Stromal cell of bone marrow (primary cell): ENCODE measurements at regions not wholly inside any gene's neighbourhood (a gene's known extent, or its start where the extent isn't known, plus 50 kb on each side); places are given as distances from the start of the nearest gene placed in this dataset.

ENCODE experiments used
- DNase-seq: peaks from one replicate; pipeline ENCODE4 v3.0.0-alpha.2; 2012; ENCODE audit warnings: low read depth

DNA sequence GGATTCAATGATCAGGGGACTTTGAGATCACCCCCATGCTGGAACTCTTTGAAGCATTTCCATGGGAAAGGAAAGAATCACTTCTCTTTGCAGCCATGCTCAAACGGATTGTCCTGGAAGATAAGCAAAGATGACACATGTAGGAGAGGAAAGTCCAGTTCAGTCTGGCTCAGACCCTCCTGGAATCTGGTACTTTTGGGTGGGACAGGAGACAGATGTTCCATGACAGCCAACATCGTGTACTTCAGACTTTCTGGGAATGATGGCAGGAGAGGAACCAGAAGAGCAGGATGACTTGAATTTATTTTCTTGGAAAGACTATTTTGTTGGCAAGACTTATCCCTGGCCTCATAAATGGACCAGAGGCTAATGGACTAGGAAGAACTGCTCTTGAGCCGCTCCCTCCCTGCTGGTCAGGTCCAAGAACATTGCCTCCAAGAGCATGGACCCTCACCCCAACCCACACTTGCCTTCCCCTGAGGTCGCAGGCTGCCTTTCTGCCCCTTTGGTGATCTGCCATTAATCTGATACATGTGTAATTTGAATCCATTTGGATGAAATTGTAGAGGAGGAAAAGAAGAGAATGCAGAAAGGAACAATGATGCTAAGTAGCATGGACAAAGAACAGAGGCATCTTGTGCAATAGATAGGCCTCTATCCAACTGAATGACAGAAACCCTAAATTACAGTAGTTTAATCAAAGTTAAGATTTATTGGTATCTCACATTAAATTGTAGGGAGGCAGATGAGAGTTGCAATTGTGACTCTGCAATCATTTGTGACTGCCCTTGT lies 201.0 kb downstream of the SNX19 start:
- no peak for DNase-seq

DNA sequence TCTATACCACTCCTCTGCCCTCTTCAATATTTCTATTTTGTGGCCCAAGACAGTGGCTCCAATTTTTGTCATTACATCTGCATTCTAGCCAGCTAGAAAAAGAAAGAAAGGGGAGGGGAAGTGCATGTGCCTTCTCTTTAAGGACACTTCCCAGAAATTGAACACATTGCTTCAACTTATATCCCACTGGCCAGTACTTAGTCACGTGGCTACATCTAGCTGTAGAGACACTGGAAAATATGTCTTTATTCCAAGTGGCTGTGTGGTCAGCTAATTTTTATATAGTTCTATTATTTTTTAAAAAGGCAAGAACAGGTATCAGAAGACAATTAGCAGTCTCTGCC lies 200.4 kb downstream of the SNX19 start:
- no peak for DNase-seq

DNA sequence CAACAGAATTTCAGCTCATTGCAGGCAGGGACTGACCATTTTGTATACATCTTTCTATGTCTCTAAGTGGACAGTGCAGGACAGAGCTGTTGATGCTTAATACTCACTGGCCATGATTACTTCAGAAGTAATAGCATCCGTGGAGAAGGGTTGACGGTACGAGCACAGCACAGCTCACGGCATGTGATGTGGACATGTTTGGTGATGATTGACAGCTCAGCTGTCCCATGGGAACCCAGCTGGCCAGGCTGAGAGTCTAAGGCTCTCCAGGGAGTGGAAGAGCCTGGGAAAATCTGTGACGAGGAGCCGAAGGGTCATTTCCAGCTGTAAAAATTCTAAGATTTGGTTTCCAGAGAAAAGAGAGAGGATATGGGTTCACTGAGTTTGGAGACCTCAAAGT lies 198.2 kb downstream of the SNX19 start:
- DNase-seq = no peak

DNA sequence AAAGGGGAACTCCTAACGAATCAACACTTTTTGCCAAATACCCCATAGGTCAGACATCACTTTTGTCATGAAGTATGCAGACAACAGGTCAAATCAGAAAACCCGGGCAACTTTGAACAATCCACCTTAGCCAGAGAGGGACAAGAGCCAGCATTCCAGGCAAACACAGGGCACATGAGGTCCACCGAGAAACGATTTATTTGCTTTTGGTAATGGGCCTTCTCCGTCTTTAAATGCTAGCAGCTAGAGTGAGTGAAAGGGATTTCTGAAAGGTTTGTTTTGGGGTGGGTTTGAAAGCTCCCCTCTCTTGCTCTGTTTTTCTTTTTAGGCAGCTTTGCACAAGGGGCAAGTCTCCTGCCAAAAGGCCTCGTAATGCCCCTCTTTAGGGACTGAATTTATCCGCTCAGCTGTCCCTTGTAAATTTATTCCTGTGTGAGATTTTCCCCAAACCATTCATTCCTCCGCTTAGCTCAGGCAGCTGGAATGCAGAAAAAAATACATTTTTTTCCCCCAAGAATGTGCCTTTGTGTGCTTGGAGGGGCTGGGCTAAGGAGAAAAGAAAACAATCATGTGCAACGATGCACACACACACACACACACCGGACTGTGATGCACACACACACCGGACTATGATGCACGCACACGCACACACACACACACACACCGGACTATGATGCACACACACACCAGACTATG lies 196.9 kb downstream of the SNX19 start:
- DNase-seq = no peak

DNA sequence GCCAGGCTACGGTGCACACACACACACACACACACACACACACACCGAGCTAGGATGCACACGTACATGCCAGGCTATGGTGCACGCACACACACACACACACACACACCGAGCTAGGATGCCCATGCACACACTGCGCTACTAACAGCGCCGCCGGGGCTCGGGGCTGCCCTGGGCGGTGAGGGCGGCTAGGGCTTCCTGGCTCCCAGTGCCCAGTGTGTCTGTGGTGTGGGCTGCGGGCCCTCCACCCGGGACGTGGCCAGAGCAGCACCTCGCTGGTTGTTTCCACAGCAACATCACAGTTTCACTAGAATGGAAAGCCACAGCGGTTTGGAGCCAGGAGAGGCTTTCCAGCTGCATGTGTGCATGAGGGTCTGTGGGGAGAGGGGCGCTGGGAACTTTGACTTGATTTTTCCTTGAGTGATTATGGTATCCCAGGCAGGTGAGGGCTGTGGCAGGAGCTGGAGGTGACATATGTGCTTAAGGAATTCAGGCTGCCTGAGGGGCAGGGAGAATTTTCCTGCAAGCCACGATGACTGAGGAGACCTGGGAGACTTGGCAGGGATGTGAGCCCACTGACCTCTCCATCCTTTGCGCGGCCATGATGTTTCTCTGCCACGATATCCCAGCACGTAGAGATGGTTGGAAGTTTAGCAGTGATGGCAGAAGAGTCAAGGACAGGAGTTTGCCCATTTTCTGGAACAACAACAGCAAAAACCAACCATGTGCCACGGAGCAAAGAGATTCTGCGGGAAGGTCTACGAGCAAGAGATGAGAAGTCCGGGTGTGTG lies 195.9 kb downstream of the SNX19 start:
- no peak for DNase-seq

DNA sequence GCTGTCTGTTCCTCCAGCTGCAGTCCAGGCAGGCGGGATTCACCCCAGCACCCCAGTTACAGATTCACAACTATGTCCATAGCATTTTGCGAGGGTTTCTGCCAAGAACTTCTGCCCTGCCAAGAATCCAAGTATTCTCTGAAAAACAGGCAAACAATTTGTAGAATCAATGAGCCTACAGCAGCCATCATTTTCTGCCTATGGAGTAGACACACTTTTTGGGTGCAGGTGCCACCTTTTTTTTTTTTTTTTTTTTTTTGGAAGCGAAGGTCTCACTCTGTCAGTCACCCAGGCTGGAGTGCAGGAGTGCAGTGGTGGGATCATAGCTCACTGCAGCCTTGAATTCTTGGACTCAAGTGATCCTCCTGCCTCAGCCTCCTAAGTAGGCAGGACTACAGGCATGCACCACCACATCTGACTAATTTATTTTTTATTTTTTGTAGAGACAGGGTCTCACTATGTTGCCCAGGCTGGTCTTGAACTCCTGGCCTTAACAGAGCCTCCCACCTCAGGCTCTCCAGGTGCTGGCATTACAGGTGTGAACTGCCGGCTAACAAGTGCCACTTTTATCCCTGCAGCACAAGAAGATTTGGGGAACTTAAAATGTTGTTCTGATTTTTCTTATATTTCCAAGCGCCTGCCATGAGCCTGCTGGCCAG lies 195.1 kb downstream of the SNX19 start:
- DNase-seq = no peak

DNA sequence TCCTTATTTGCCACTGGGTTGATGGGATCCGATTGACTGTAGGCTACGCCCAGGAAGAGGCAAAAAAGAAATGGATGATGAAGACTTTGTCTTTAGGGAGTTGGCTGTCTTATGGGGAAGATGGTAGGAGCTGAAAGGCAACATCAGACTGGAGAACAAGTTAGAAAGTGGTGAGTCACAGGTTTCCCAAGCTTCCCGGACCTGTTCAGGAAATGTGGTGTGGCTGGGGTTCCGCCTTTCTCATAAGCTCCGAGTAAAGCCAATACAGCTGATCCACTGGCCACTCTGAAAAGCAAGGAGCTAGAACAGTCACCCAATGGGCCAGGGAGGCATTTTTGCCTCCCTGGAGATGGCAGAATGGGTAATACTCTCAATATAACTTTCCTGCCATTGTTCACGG lies 194.5 kb downstream of the SNX19 start:
- no peak for DNase-seq

DNA sequence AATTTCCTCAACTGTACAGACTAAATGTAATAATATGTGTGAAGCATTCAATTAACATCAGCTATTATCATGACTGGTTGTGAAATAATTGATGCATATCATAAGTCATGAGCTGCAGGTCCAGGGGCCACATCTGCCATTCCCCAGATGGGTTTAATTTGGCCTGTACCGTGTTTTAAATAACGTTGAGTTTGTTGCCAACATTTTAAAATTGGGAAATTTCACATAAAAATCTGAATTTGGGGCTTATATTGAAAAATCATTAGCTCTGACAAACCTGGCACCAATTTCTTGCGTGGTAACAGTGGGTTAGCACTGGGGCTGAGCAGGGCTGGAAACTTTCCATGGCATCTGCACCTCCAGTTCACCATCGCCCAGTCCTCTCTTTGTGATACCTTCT lies 193.9 kb downstream of the SNX19 start:
- no peak for DNase-seq

DNA sequence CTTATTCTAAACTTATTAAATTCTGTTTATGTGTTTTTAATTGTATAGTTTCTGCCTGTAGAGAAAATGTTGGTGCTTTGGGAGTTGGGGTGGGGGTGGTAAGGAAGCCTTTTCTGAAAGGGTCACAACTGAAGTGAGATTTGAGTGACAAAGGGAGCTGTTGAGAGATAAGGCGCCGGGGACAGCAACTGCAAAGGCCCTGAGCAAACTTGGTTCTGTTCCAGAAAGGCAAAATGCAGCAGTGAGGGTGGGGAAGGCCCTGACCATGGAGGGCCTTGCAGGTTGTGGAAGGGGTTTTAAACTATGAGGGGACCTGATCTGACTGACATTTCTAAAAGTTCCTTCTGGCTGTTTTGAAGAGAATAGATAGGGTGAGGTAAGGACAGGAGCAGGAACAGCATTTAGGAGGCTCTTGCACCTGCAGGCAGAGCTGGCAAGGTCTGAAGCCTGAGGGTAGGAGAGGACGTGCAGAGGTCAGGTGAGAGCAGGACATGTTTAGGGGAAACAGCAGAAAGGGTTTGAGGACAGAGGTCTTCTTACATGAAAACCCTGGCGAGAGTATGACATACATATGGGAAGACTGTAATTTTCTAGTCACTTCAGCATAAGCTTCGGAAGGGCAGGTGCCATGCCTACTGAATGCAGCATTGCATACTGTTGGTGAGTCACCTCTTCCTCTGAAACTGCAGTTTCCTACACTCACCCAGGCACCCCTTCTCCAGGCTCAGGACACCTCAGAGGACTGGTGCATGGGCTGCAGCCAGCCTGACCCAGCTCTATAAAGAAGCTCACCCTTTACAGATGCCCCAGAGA lies 190.7 kb downstream of the SNX19 start:
- DNase-seq = no peak

DNA sequence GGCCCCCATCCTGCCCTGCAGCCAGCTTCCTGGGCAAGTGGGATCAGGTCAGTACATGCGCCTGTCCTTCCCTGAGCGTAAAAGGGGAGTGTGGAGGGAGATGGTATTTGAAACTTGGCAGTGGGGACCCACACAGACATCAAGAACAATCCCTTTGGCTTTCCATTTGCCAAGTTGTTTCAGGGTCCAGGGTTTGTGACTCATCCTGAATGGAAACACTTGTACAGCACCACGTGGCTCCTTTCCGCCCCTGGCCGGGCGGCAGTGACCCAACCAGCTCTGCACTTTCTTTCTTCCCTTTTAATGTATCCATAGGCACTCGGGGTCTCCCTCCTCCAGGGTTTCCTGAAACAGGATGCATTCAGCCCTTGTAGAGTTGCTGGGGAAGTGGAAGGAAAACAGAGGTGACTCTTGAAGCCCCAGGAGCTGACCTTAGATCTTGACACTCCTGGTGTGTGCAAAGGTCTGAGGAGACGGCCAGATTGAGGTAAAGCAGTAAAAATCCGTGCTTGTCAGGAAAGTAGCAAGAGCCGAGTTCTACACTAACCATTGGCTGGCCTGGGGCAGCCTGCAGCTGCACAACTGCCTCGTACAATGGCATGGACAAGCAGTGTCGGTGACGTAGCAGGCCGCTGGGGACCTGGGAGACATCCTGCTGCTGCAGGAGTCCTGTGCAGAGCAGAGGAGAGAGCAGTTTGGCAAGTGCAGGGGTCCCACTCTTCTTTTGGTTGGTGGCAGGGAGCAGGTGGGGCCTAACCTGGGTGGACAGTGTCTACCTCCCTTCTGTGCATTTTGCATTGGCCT lies 189.8 kb downstream of the SNX19 start:
- DNase-seq = no peak

DNA sequence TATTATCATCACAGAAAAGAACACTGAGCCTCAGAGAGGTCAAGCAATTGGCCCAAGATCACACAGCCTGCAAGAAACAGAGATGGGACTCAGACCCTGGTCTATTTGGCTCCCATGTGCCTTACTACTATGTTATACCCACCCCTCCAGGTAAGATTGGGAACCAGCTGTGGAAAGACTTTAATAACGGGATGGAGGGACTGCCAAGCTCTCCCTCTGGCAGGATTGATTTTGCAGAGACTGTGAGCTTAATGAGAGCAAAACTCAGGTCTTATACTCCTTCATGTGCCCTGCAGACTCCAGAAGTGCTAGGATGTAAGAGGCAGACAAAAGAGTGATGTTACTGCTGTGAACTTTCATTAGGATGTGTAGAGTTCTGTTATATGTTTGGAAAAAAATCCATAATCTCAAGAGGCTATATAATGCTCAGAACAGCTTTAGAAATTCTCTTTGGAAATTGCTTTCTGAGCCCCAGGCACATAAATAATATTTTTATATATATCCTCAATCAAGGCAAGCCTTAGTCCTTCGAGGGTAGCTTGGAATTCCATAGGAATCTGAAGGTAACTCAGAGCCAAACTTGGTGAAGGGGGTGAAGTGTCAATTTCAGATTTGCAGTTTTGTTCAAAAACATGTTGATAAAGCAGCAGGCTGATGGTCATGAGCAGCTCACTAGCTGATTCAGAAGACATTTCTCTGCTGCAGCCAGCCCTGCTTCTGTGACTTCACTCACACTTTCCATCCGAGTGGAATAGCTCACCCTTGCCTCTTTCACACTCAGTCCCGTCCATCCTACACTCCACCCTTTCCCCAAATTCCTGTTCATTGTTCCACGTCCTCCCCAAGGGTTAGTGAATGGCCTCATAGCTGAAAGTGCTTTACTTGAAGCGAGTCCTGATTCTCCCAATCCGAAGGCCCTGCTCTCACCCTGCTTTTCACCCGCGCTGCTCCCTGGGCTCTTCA lies 188.8 kb downstream of the SNX19 start:
- no peak for DNase-seq

DNA sequence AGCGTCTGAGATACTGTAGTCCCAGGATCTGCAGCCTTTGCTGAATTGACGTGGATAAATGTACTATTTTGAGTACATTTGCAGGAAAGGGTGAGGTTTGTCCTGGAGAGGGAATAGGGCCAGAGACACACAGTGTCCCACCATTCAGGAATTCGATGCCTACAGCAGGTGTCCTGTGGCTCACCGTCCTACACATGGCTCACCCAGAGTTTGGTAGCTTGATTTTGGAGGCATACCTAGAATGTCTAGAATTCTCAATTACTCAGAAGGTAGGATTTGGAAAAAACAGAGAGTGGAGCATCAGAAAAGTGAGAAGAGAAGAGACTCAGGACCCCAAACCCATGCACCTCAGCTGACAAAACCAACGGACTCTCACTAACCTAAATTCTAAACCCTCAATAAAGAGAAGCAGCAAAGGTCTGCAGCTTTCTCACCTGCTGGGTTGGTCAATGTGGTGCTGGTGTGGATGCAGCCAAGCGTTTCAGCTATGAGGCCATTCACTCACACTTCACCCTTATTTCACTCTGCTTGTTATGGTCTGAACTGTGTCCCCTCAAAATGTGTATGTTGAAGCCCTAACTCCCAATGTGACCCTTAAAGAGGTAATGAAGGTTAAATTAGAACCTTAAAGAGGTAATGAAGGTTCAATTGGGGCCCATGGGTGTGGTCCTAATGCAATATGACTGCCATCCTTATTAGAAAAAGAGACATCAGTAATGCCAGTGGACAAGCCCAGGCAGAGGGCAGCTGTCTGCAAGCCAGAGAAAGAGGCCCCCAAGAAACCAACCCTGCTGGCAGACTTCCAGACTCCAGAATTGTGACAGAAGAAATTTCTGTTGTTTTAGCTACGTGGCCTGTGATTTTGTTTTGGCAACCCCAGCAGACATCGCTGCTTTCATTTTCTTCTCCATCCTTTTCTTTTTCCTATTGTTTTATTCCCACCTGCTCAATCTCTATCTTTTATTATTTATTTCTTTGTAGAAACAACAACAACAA lies 187.8 kb downstream of the SNX19 start:
- no peak for DNase-seq

DNA sequence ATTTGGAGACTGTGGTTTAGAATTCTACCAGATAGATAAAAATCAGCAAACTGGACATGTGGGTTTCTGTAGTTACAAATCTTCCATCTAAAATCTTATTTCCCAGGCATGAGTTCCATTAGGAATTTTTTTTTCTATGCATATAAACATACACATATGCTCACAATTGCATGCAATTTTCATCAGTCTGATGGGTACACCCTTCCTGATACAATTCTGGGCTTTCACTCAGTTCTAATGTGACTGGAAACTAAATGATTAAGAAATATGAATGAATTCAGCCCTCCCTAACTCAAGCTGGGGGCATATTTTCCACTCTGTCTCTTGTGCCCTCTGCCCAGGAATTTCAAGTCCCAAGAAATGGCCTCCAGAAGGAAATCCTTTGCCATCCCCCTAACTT lies 187.1 kb downstream of the SNX19 start:
- no peak for DNase-seq

DNA sequence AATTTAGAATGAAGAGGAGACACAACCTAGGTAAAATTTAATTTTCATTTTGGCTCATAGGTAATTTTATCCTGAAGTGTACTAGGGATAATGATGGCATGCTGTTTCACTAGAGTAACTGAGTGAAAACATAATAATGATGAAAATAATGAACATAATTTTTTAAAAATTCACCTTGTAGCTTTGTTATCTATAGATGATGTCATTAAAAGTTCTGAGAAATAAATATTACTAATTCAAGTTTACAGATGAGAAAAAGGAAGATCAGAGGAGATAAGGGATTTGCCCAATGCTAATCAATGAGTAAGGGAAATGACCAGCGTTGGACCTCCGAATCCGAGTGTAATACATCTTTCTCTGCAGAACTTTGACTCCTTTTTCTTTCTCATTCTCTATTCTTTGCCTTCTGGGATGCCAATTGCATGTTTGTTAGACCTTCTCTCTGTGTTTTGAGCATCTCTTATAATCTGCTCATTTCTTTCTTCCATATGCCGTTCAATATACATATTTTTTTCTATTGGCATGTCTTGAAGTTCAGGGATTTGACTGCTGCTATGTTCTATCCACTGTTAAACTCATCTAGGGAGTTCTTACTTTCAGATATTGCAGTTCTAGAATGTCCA lies 186.5 kb downstream of the SNX19 start:
- no peak for DNase-seq

DNA sequence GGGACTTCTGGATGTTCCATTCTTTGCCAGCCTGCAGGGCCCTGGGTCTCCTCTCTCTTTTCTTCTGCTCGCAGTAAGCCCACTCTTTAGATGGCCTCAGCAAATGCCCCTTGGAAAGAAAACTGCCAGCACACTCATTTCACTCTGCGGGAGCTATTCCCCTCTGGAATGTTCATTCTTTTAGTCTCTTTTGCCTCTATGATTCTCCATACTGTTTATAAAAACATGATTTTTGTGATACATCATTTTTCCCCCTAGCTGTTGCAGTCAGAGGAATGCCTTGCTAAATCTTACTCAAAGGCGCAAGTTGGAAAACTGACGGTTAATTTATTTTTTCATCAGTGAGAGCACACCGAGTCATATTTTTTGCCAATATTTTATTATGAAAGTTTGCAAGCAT lies 184.9 kb downstream of the SNX19 start:
- DNase-seq = no peak

DNA sequence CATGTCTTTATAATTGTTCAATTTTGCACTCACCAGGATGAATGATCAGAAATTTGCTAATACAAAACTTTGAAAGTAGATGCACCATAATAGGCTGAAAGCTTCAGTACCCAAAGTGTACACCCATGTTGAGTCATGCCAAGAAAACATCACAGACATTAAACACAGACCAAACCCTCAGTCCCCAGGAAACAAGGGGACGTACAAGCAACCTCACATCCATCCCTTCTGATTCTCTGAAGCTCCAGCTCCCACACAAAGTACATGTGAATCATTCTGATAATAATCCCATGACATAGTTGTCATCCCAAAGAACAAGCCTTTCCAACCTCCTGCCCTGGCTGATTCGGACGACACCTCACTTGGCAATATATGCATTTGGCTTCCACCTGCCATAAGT lies 183.8 kb downstream of the SNX19 start:
- no peak for DNase-seq

DNA sequence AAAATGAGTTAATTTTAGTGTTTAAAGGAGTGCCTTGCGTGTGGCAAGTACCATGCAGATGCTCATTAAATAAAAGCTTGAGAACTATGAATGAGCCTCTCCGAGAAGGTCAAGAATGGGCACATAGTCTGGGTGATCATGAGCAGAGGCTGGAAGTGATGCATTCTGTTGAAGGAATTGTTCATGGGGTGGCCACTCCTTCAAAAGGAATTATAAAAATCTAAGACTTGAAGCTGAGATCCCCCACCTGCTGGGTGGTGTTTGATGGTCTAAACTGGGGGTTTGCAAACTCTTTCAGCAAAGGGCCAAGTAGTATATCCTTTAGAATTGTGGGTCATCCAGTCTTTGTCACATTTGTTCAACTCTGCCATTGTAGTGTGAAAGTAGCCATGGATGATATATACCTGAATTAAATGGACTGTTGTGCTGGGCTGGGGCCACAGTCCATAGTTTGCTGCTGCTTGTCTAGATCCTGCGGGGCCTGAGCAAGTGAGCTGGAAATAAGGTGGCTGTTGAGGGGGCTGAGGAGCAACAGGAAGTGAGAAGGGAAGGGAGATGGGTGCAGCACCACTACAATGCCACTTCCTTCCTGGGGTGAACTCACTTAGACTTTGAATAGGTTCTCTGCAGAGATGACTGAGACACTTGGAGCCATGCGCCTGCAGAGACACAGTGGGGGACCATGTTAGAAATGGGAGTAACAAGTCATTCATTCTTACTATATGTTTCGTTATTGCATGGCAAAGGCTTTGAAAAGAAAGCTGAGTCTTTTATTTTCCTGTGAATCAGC lies 179.0 kb downstream of the SNX19 start:
- no peak for DNase-seq
